ENCODE measurements at regions not wholly inside any gene's neighbourhood (a gene's known extent, or its start where the extent isn't known, plus 50 kb on each side); places are given as distances from the start of the nearest gene placed in this dataset.

DNA sequence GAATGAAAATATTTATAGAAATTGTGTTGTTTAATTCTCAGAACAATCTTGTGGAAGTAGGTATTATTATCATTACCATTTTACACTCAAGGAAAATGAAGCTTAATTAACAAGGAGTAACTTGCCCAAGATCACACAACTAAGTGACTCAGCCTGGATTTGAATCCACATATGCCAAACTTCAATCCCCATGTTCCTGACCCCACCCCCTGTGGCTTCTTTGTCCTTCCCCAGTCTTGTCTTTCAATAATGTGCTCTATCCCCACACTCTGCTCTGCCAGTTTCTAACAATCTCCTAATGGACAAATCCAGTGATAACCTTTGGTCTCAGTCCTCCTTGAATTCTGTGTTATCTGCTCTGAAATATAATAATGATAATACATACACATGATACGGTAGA, 355.2 kb downstream of the BMP4 start:
- TF ChIP-seq CHD2 (IDR thresholded peaks at IDR 0.05; ENCODE audit: low read length) (no peak), JUN (IDR thresholded peaks at IDR 0.05; ENCODE audit: low read depth, low read length) (no peak), SP1 (IDR thresholded peaks at IDR 0.05; ENCODE audit: low read depth, low read length) (no peak), JUND (IDR thresholded peaks at IDR 0.05; ENCODE audit: low read length) (no peak), HDAC2 (IDR thresholded peaks at IDR 0.05; ENCODE audit: borderline replicate concordance in 1 of 2, low read depth in 2 of 2, low read length in 2 of 2) (no peak), EP300 (IDR thresholded peaks at IDR 0.05; ENCODE audit: borderline replicate concordance in 1 of 2, low read depth in 2 of 2, low read length in 2 of 2) (no peak), YY1 (IDR thresholded peaks at IDR 0.05; ENCODE audit: low read depth, low read length) (no peak)
- TF ChIP-seq, protein P1, sequence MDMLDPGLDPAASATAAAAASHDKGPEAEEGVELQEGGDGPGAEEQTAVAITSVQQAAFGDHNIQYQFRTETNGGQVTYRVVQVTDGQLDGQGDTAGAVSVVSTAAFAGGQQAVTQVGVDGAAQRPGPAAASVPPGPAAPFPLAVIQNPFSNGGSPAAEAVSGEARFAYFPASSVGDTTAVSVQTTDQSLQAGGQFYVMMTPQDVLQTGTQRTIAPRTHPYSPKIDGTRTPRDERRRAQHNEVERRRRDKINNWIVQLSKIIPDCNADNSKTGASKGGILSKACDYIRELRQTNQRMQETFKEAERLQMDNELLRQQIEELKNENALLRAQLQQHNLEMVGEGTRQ (IDR thresholded peaks at IDR 0.05; ENCODE audit: low read length), result no peak
- TF ChIP-seq, protein P2, sequence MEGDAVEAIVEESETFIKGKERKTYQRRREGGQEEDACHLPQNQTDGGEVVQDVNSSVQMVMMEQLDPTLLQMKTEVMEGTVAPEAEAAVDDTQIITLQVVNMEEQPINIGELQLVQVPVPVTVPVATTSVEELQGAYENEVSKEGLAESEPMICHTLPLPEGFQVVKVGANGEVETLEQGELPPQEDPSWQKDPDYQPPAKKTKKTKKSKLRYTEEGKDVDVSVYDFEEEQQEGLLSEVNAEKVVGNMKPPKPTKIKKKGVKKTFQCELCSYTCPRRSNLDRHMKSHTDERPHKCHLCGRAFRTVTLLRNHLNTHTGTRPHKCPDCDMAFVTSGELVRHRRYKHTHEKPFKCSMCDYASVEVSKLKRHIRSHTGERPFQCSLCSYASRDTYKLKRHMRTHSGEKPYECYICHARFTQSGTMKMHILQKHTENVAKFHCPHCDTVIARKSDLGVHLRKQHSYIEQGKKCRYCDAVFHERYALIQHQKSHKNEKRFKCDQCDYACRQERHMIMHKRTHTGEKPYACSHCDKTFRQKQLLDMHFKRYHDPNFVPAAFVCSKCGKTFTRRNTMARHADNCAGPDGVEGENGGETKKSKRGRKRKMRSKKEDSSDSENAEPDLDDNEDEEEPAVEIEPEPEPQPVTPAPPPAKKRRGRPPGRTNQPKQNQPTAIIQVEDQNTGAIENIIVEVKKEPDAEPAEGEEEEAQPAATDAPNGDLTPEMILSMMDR (IDR thresholded peaks at IDR 0.05; ENCODE audit: control extremely low read depth in 1 of 3, insufficient read depth in 1 of 3, low read depth in 1 of 3, low read length in 3 of 3), result no peak
- TF ChIP-seq, protein P3, sequence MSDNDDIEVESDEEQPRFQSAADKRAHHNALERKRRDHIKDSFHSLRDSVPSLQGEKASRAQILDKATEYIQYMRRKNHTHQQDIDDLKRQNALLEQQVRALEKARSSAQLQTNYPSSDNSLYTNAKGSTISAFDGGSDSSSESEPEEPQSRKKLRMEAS (IDR thresholded peaks at IDR 0.05), result no peak
- TF ChIP-seq, protein P4, sequence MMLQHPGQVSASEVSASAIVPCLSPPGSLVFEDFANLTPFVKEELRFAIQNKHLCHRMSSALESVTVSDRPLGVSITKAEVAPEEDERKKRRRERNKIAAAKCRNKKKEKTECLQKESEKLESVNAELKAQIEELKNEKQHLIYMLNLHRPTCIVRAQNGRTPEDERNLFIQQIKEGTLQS (IDR thresholded peaks at IDR 0.05; ENCODE audit: insufficient read depth, low read depth, low read length), result no peak

Data from H1 (cell line).